Endodermal cell (in vitro differentiated cells): ENCODE measurements at regions not wholly inside any gene's neighbourhood (a gene's known extent, or its start where the extent isn't known, plus 50 kb on each side); places are given as distances from the start of the nearest gene placed in this dataset.
A peak's percentile ranks its signal among the peaks of the same experiment; 100 is the strongest.

ENCODE experiments used
- DNase-seq: peaks from one replicate; pipeline ENCODE4 v3.0.0-alpha.2; 2017
- H3K27ac ChIP-seq: 2 replicates; pipeline ENCODE4 v1.5.1; 2013; ENCODE audit warnings: mild to moderate bottlenecking, low read depth, low read length, moderate library complexity
- H3K27me3 ChIP-seq: 2 replicates; pipeline ENCODE4 v1.6.1; 2013; ENCODE audit warnings: mild to moderate bottlenecking, low read length, moderate library complexity; ENCODE audit not compliant: insufficient read depth, control insufficient read depth, poor library complexity, severe bottlenecking
- H3K36me3 ChIP-seq: 2 replicates; pipeline ENCODE4 v1.7.0; 2013; ENCODE audit warnings: mild to moderate bottlenecking, low read length, moderate library complexity; ENCODE audit not compliant: control insufficient read depth, insufficient read depth
- H3K4me1 ChIP-seq: one replicate; pipeline ENCODE4 v1.7.0; 2013; ENCODE audit warnings: low read length; ENCODE audit not compliant: control insufficient read depth, insufficient read depth
- H3K4me3 ChIP-seq: 2 replicates; pipeline ENCODE4 v1.5.1; 2013; ENCODE audit warnings: mild to moderate bottlenecking, low read length, moderate library complexity
- H3K9ac ChIP-seq: 2 replicates; pipeline ENCODE4 v1.6.1; 2013; ENCODE audit warnings: mild to moderate bottlenecking, low read length, moderate library complexity; ENCODE audit not compliant: poor library complexity, severe bottlenecking; ENCODE audit errors: extremely low read depth
- H3K9me3 ChIP-seq: 2 replicates; pipeline ENCODE4 v1.6.1; 2013; ENCODE audit warnings: mild to moderate bottlenecking, low read length, moderate library complexity; ENCODE audit not compliant: control insufficient read depth
- H3K27ac Mint-ChIP-seq: 2 replicates; pipeline ENCODE4 v1.8.0; 2020; ENCODE audit warnings: mixed read lengths
- H3K27me3 Mint-ChIP-seq: 2 replicates; pipeline ENCODE4 v1.8.0; 2021; ENCODE audit warnings: mild to moderate bottlenecking, mixed read lengths; ENCODE audit not compliant: insufficient read depth
- H3K36me3 Mint-ChIP-seq: 2 replicates; pipeline ENCODE4 v1.8.0; 2020; ENCODE audit warnings: low read depth, mixed read lengths
- H3K4me1 Mint-ChIP-seq: 2 replicates; pipeline ENCODE4 v1.8.0; 2020; ENCODE audit warnings: mixed read lengths
- H3K4me3 Mint-ChIP-seq: 2 replicates; pipeline ENCODE4 v1.8.0; 2020; ENCODE audit warnings: mild to moderate bottlenecking, moderate library complexity, mixed read lengths
- H3K9me3 Mint-ChIP-seq: 2 replicates; pipeline ENCODE4 v1.8.0; 2020; ENCODE audit warnings: mild to moderate bottlenecking, mixed read lengths
- CTCF ChIP-seq: fragments of 200-600 bp; sonication (generic); conservative IDR thresholded peaks from 2 replicates; pipeline ENCODE4 v1.5.0; 2021; ENCODE audit warnings: antibody characterized with exemption, mild to moderate bottlenecking
- WGBS, 2 experiments: methylation state at CpG; one replicate each; pipeline versions ENCODE4 v1.1.5 to v1.1.7; 2013; ENCODE audit warnings: missing lambda C conversion rate in 2 of 2, mixed read lengths in 1 of 2; ENCODE audit not compliant: insufficient coverage in 1 of 2, insufficient read length in 1 of 2; 5-methylcytosine and 5-hydroxymethylcytosine counted together

- no peaks in the 10 kb centered on the region for H3K27me3 ChIP-seq
- H3K4me3 ChIP-seq = no peak overlapping the region
- Mint-ChIP-seq H3K27ac (no peak overlapping the region), H3K4me3 (no peak overlapping the region), H3K9me3 (no peaks in the 10 kb centered on the region), H3K4me1 (peaks cover 8% of the 10 kb centered on the region), H3K27me3 (no peaks in the 10 kb centered on the region), H3K36me3 (no peaks in the 10 kb centered on the region)
- no peak overlapping the region for H3K9ac ChIP-seq
- 89 to 93% methylated on average over 8 to 9 of the region's 9 CpGs for WGBS, 2 experiments
- peaks cover 10% of the 10 kb centered on the region for H3K4me1 ChIP-seq
- DNase-seq = peak; percentile 54
- no peaks in the 10 kb centered on the region for H3K9me3 ChIP-seq
- no peak overlapping the region for H3K27ac ChIP-seq
- no peaks in the 10 kb centered on the region for H3K36me3 ChIP-seq
- TF ChIP-seq CTCF = no peak
Observed at GRCh38 chr6:54614499-54615195, 231.9 kb upstream of the FAM83B start.

GRCh38 chr6:54617730-54618129 is 228.8 kb upstream of the FAM83B start:
- Histone ChIP-seq H3K4me3 (peak overlapping the region; percentile 38), H3K27me3 (no peaks in the 10 kb centered on the region), H3K9me3 (no peaks in the 10 kb centered on the region), H3K4me1 (peaks cover 10% of the 10 kb centered on the region), H3K9ac (no peak overlapping the region), H3K27ac (no peak overlapping the region), H3K36me3 (no peaks in the 10 kb centered on the region)
- no peak overlapping the region for H3K27ac Mint-ChIP-seq
- no peaks in the 10 kb centered on the region for H3K36me3 Mint-ChIP-seq
- WGBS, 2 experiments = no CpG with 5 or more reads among the region's 1 CpG
- no peaks in the 10 kb centered on the region for H3K9me3 Mint-ChIP-seq
- H3K27me3 Mint-ChIP-seq = no peaks in the 10 kb centered on the region
- no peak overlapping the region for H3K4me3 Mint-ChIP-seq
- no peak for DNase-seq
- H3K4me1 Mint-ChIP-seq = peaks cover 12% of the 10 kb centered on the region
- TF ChIP-seq CTCF = no peak

- Histone ChIP-seq H3K9ac (no peak overlapping the region), H3K4me3 (no peak overlapping the region), H3K27ac (no peak overlapping the region), H3K27me3 (no peaks in the 10 kb centered on the region), H3K9me3 (no peaks in the 10 kb centered on the region), H3K36me3 (no peaks in the 10 kb centered on the region), H3K4me1 (peaks cover 10% of the 10 kb centered on the region)
- Mint-ChIP-seq H3K4me1 (peaks cover 12% of the 10 kb centered on the region), H3K9me3 (no peaks in the 10 kb centered on the region), H3K36me3 (no peaks in the 10 kb centered on the region), H3K27ac (no peak overlapping the region), H3K4me3 (no peak overlapping the region), H3K27me3 (no peaks in the 10 kb centered on the region)
- no peak for DNase-seq
- TF ChIP-seq CTCF = no peak
Observed at GRCh38 chr6:54618572-54618971, 228.0 kb upstream of the FAM83B start.
